Activated CD4-positive, alpha-beta T cell treated with anti-CD3 and anti-CD28 coated beads, Interleukin-2, amount 50 U/mL, for 16 hours (primary cell): ENCODE measurements at regions not wholly inside any gene's neighbourhood (a gene's known extent, or its start where the extent isn't known, plus 50 kb on each side); places are given as distances from the start of the nearest gene placed in this dataset.

Experiments
- DNase-seq: peaks from one replicate; pipeline ENCODE4 v3.0.0-alpha.2; 2020

- no peak for DNase-seq
Measured at GRCh38 chr17:72479113-72479512, 358.3 kb downstream of the SOX9 start.

GRCh38 chr17:72481572-72481971 is 360.8 kb downstream of the SOX9 start:
- no peak for DNase-seq

GRCh38 chr17:72485596-72485995 is 364.8 kb downstream of the SOX9 start:
- DNase-seq = no peak

- no peak for DNase-seq
Measured at GRCh38 chr17:72486806-72487205, 366.0 kb downstream of the SOX9 start.

- no peak for DNase-seq
Measured at GRCh38 chr17:72487731-72488494, 367.1 kb downstream of the SOX9 start.

- no peak for DNase-seq
Measured at GRCh38 chr17:72488555-72489271, 367.9 kb downstream of the SOX9 start.

GRCh38 chr17:72489272-72489641 is 368.4 kb downstream of the SOX9 start:
- no peak for DNase-seq

GRCh38 chr17:72491102-72491501 is 370.3 kb downstream of the SOX9 start:
- DNase-seq = no peak

GRCh38 chr17:72492494-72492893 is 371.7 kb downstream of the SOX9 start:
- no peak for DNase-seq

GRCh38 chr17:72492941-72493340 is 372.1 kb downstream of the SOX9 start:
- DNase-seq = no peak

GRCh38 chr17:72494566-72494965 is 373.7 kb downstream of the SOX9 start:
- no peak for DNase-seq

GRCh38 chr17:72496461-72496860 is 375.6 kb downstream of the SOX9 start:
- DNase-seq = no peak

GRCh38 chr17:72497915-72498314 is 377.1 kb downstream of the SOX9 start:
- DNase-seq = no peak

- DNase-seq = no peak
Measured at GRCh38 chr17:72498364-72499210, 377.8 kb downstream of the SOX9 start.

- DNase-seq = no peak
Measured at GRCh38 chr17:72501404-72502370, 380.9 kb downstream of the SOX9 start.

GRCh38 chr17:72502371-72503341 is 381.8 kb downstream of the SOX9 start:
- DNase-seq = no peak

GRCh38 chr17:72503556-72503955 is 382.7 kb downstream of the SOX9 start:
- no peak for DNase-seq

GRCh38 chr17:72504783-72505182 is 384.0 kb downstream of the SOX9 start:
- DNase-seq = no peak

- no peak for DNase-seq
Measured at GRCh38 chr17:72506773-72507172, 386.0 kb downstream of the SOX9 start.

- DNase-seq = no peak
Measured at GRCh38 chr17:72507370-72507769, 386.6 kb downstream of the SOX9 start.

- DNase-seq = no peak
Measured at GRCh38 chr17:72510351-72511016, 389.7 kb downstream of the SOX9 start.
